KMS-11 (cell line): ENCODE measurements at regions not wholly inside any gene's neighbourhood (a gene's known extent, or its start where the extent isn't known, plus 50 kb on each side); places are given as distances from the start of the nearest gene placed in this dataset.

Source experiments
- H2AFZ ChIP-seq: fragments of 200-600 bp; sonication (generic); 2 replicates; pipeline ENCODE4 v1.6.1; 2016; ENCODE audit warnings: antibody characterized with exemption, mixed run types, low read depth
- H3K27ac ChIP-seq: fragments of 200-600 bp; sonication (generic); 2 replicates; pipeline ENCODE4 v1.6.1; 2016; ENCODE audit warnings: mild to moderate bottlenecking, mixed run types
- H3K27me3 ChIP-seq: fragments of 200-600 bp; sonication (generic); 2 replicates; pipeline ENCODE4 v1.6.1; 2017; ENCODE audit warnings: mild to moderate bottlenecking, low read depth, mixed run types, moderate library complexity; ENCODE audit not compliant: insufficient read depth
- H3K36me3 ChIP-seq: fragments of 200-600 bp; sonication (generic); 2 replicates; pipeline ENCODE4 v1.6.1; 2017; ENCODE audit warnings: mild to moderate bottlenecking, mixed run types; ENCODE audit not compliant: insufficient read depth
- H3K4me1 ChIP-seq: fragments of 200-600 bp; sonication (generic); 2 replicates; pipeline ENCODE4 v1.6.1; 2016; ENCODE audit warnings: mild to moderate bottlenecking, low read depth, mixed run types; ENCODE audit not compliant: poor library complexity, severe bottlenecking
- H3K4me2 ChIP-seq: fragments of 200-600 bp; sonication (generic); 2 replicates; pipeline ENCODE4 v1.7.0; 2016; ENCODE audit warnings: mild to moderate bottlenecking, mixed run types
- H3K4me3 ChIP-seq: fragments of 200-600 bp; sonication (generic); IDR thresholded peaks from 2 replicates; pipeline ENCODE4 v1.6.1; 2017; ENCODE audit warnings: low read depth, low read length, mixed read lengths; ENCODE audit not compliant: insufficient read depth
- H3K79me2 ChIP-seq: fragments of 200-600 bp; sonication (generic); 2 replicates; pipeline ENCODE4 v1.6.1; 2016; ENCODE audit warnings: low read depth, mixed run types; ENCODE audit not compliant: insufficient read depth
- H3K9ac ChIP-seq: fragments of 200-600 bp; sonication (generic); 2 replicates; pipeline ENCODE4 v1.6.1; 2016; ENCODE audit warnings: mild to moderate bottlenecking, mixed run types
- H4K20me1 ChIP-seq: fragments of 200-600 bp; sonication (generic); 2 replicates; pipeline ENCODE4 v1.6.1; 2016; ENCODE audit warnings: mild to moderate bottlenecking, mixed run types; ENCODE audit not compliant: insufficient read depth
- TF ChIP-seq, protein P1 (sequence below): fragments of 200-600 bp; sonication (generic); conservative IDR thresholded peaks from 2 replicates; pipeline ENCODE4 v1.6.1; 2017; ENCODE audit warnings: low read depth, mild to moderate bottlenecking, antibody characterized with exemption, low read length, moderate library complexity, mixed read lengths

- H3K27ac ChIP-seq = no peak overlapping the region
- H4K20me1 ChIP-seq = no peaks in the 10 kb centered on the region
- H3K9ac ChIP-seq = no peak overlapping the region
- no peaks in the 10 kb centered on the region for H3K4me1 ChIP-seq
- H2AFZ ChIP-seq = no peak overlapping the region
- no peak overlapping the region for H3K4me3 ChIP-seq
- H3K79me2 ChIP-seq = no peaks in the 10 kb centered on the region
- H3K27me3 ChIP-seq = no peaks in the 10 kb centered on the region
- TF ChIP-seq, protein P1, sequence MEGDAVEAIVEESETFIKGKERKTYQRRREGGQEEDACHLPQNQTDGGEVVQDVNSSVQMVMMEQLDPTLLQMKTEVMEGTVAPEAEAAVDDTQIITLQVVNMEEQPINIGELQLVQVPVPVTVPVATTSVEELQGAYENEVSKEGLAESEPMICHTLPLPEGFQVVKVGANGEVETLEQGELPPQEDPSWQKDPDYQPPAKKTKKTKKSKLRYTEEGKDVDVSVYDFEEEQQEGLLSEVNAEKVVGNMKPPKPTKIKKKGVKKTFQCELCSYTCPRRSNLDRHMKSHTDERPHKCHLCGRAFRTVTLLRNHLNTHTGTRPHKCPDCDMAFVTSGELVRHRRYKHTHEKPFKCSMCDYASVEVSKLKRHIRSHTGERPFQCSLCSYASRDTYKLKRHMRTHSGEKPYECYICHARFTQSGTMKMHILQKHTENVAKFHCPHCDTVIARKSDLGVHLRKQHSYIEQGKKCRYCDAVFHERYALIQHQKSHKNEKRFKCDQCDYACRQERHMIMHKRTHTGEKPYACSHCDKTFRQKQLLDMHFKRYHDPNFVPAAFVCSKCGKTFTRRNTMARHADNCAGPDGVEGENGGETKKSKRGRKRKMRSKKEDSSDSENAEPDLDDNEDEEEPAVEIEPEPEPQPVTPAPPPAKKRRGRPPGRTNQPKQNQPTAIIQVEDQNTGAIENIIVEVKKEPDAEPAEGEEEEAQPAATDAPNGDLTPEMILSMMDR = no peak
- no peak overlapping the region for H3K4me2 ChIP-seq
- no peaks in the 10 kb centered on the region for H3K36me3 ChIP-seq
These were observed 279.8 kb upstream of the SEMA3A start for GRCh38 chr7:84474436-84474835.

- no peaks in the 10 kb centered on the region for H3K79me2 ChIP-seq
- no peak overlapping the region for H3K4me3 ChIP-seq
- H3K9ac ChIP-seq = no peak overlapping the region
- no peak overlapping the region for H3K4me2 ChIP-seq
- H3K27ac ChIP-seq = no peak overlapping the region
- no peaks in the 10 kb centered on the region for H3K4me1 ChIP-seq
- TF ChIP-seq, protein P1 = no peak
- no peak overlapping the region for H2AFZ ChIP-seq
- H3K27me3 ChIP-seq = no peaks in the 10 kb centered on the region
- no peaks in the 10 kb centered on the region for H3K36me3 ChIP-seq
- no peaks in the 10 kb centered on the region for H4K20me1 ChIP-seq
These were observed 277.0 kb upstream of the SEMA3A start for GRCh38 chr7:84471576-84471975.

DNA sequence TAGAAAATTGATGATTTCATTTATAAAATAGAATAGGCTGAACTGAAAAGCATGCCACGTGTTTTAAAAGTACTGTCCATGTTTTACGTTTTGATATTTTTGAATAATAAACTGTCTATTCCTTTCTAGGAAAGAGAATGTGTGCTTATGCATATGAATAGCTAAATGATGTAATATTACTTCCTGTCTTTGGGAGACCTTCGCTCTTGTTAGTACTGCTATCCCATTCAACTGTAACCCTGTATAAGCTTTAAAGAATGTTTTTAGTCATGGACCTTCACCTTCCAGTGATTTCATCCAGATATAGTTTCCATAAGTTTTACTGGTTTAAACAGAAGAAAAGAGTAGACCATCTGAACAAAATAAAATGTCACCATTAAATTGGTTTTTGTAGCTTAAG, 274.4 kb upstream of the SEMA3A start:
- no peaks in the 10 kb centered on the region for H3K36me3 ChIP-seq
- H3K4me3 ChIP-seq = no peak overlapping the region
- TF ChIP-seq, protein P1 = no peak
- no peaks in the 10 kb centered on the region for H3K4me1 ChIP-seq
- H3K79me2 ChIP-seq = no peaks in the 10 kb centered on the region
- no peak overlapping the region for H2AFZ ChIP-seq
- no peak overlapping the region for H3K4me2 ChIP-seq
- H3K9ac ChIP-seq = no peak overlapping the region
- no peaks in the 10 kb centered on the region for H4K20me1 ChIP-seq
- H3K27me3 ChIP-seq = no peaks in the 10 kb centered on the region
- H3K27ac ChIP-seq = no peak overlapping the region

DNA sequence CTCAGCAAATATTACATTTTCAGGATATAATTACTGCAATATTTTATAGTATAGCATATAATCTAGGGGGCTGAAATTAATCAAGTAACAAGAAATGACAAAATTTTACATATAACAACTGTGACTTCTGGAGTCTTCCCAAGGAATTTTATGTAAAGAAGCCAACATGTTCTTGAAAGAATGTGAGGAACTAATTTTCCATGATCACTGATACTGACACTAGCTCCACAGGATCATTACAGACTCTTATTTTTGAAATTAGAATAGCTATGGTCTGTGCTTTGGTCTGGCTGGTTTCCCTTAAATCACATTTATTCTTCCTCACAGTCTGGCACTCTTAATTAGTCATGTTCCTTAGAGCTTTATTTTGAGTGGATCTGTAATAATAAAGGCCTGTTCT, 267.7 kb upstream of the SEMA3A start:
- Histone ChIP-seq H3K9ac (no peak overlapping the region), H3K79me2 (no peaks in the 10 kb centered on the region), H3K27ac (no peak overlapping the region), H3K27me3 (no peaks in the 10 kb centered on the region), H3K4me3 (no peak overlapping the region), H3K36me3 (no peaks in the 10 kb centered on the region; the same call in 1 of the 2 replicates), H3K4me2 (no peak overlapping the region), H3K4me1 (no peaks in the 10 kb centered on the region), H2AFZ (no peak overlapping the region), H4K20me1 (no peaks in the 10 kb centered on the region)
- TF ChIP-seq, protein P1 = no peak
